Progenitor cell of endocrine pancreas (in vitro differentiated cells): ENCODE measurements at regions not wholly inside any gene's neighbourhood (a gene's known extent, or its start where the extent isn't known, plus 50 kb on each side); places are given as distances from the start of the nearest gene placed in this dataset.

ENCODE experiments used
- DNase-seq: peaks from one replicate; pipeline ENCODE4 v3.0.0; 2021; ENCODE audit warnings: low spot score; ENCODE audit not compliant: unreplicated experiment
- H3K27ac Mint-ChIP-seq: 2 replicates; pipeline ENCODE4 v1.8.0; 2021; ENCODE audit warnings: mild to moderate bottlenecking, moderate library complexity, mixed read lengths
- H3K27me3 Mint-ChIP-seq: 2 replicates; pipeline ENCODE4 v1.8.0; 2021; ENCODE audit warnings: mixed read lengths
- H3K36me3 Mint-ChIP-seq: 2 replicates; pipeline ENCODE4 v1.8.0; 2022; ENCODE audit warnings: mixed read lengths; ENCODE audit not compliant: insufficient read depth
- H3K4me1 Mint-ChIP-seq: 2 replicates; pipeline ENCODE4 v1.8.0; 2021; ENCODE audit warnings: low read depth, mixed read lengths
- H3K4me3 Mint-ChIP-seq: 2 replicates; pipeline ENCODE4 v1.8.0; 2021; ENCODE audit warnings: low read depth, mild to moderate bottlenecking, moderate library complexity, mixed read lengths
- H3K9me3 Mint-ChIP-seq: 2 replicates; pipeline ENCODE4 v1.8.0; 2021; ENCODE audit warnings: low read depth, mixed read lengths
- TF ChIP-seq, protein P1 (sequence below): fragments of 200-600 bp; sonication (generic); IDR thresholded peaks from one replicate; pipeline ENCODE4 v1.5.0; 2021; ENCODE audit warnings: antibody characterized with exemption, mild to moderate bottlenecking; ENCODE audit not compliant: unreplicated experiment

- H3K36me3 Mint-ChIP-seq = no peaks in the 10 kb centered on the region
- H3K4me1 Mint-ChIP-seq = peaks cover 4% of the 10 kb centered on the region
- H3K9me3 Mint-ChIP-seq = no peaks in the 10 kb centered on the region
- no peak overlapping the region for H3K27ac Mint-ChIP-seq
- TF ChIP-seq, protein P1, sequence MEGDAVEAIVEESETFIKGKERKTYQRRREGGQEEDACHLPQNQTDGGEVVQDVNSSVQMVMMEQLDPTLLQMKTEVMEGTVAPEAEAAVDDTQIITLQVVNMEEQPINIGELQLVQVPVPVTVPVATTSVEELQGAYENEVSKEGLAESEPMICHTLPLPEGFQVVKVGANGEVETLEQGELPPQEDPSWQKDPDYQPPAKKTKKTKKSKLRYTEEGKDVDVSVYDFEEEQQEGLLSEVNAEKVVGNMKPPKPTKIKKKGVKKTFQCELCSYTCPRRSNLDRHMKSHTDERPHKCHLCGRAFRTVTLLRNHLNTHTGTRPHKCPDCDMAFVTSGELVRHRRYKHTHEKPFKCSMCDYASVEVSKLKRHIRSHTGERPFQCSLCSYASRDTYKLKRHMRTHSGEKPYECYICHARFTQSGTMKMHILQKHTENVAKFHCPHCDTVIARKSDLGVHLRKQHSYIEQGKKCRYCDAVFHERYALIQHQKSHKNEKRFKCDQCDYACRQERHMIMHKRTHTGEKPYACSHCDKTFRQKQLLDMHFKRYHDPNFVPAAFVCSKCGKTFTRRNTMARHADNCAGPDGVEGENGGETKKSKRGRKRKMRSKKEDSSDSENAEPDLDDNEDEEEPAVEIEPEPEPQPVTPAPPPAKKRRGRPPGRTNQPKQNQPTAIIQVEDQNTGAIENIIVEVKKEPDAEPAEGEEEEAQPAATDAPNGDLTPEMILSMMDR = no peak
- H3K27me3 Mint-ChIP-seq = no peaks in the 10 kb centered on the region
- DNase-seq = no peak
- no peak overlapping the region for H3K4me3 Mint-ChIP-seq
Measured at GRCh38 chr18:30527226-30527625, 515.3 kb downstream of the DSC3 start.

- TF ChIP-seq, protein P1 = no peak
- no peak overlapping the region for H3K4me3 Mint-ChIP-seq
- H3K27me3 Mint-ChIP-seq = no peaks in the 10 kb centered on the region
- H3K36me3 Mint-ChIP-seq = no peaks in the 10 kb centered on the region
- peaks cover 4% of the 10 kb centered on the region for H3K4me1 Mint-ChIP-seq
- no peak for DNase-seq
- H3K27ac Mint-ChIP-seq = no peak overlapping the region
- H3K9me3 Mint-ChIP-seq = no peaks in the 10 kb centered on the region
Measured at GRCh38 chr18:30522288-30522929, 520.1 kb downstream of the DSC3 start.

- H3K27ac Mint-ChIP-seq = no peak overlapping the region
- H3K4me3 Mint-ChIP-seq = no peak overlapping the region
- H3K9me3 Mint-ChIP-seq = no peaks in the 10 kb centered on the region
- TF ChIP-seq, protein P1 = no peak
- no peaks in the 10 kb centered on the region for H3K36me3 Mint-ChIP-seq
- no peak for DNase-seq
- H3K4me1 Mint-ChIP-seq = peaks cover 4% of the 10 kb centered on the region
- no peaks in the 10 kb centered on the region for H3K27me3 Mint-ChIP-seq
Measured at GRCh38 chr18:30514059-30514458, 528.5 kb downstream of the DSC3 start.

DNA sequence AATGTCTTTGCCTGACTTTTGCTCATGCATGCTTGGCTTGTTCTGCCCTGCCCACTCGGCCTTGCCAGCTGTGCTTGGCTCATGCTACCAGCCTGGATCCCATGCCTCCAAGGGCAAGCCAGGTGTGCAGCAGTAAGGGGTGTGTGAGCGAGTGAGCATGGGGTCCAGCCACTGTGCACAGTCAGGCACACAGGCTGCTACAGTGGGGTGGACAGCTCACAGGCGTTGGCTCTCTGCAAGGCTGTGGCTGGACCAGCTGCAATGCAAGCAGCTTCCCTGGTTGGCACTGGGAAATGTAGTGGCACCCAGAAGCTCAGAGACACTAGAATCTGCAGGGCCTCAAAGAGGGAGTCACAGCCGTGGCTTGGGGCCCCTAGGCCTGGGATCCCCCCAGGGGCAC lies 529.7 kb downstream of the DSC3 start:
- H3K4me1 Mint-ChIP-seq = peaks cover 4% of the 10 kb centered on the region
- H3K27me3 Mint-ChIP-seq = no peaks in the 10 kb centered on the region
- H3K9me3 Mint-ChIP-seq = no peaks in the 10 kb centered on the region
- TF ChIP-seq, protein P1 = no peak
- H3K4me3 Mint-ChIP-seq = no peak overlapping the region
- H3K27ac Mint-ChIP-seq = no peak overlapping the region
- DNase-seq = no peak
- no peaks in the 10 kb centered on the region for H3K36me3 Mint-ChIP-seq

- Mint-ChIP-seq H3K9me3 (no peaks in the 10 kb centered on the region), H3K4me1 (peaks cover 4% of the 10 kb centered on the region), H3K27ac (no peak overlapping the region), H3K27me3 (no peaks in the 10 kb centered on the region), H3K36me3 (no peaks in the 10 kb centered on the region), H3K4me3 (no peak overlapping the region)
- no peak for DNase-seq
- TF ChIP-seq, protein P1 = no peak
Measured at GRCh38 chr18:30510882-30511281, 531.7 kb downstream of the DSC3 start.
